Gastroesophageal sphincter (tissue), 3 donors: ENCODE measurements at regions not wholly inside any gene's neighbourhood (a gene's known extent, or its start where the extent isn't known, plus 50 kb on each side); places are given as distances from the start of the nearest gene placed in this dataset.

Experiments used
- POLR2AphosphoS5 ChIP-seq: sonication (generic); formaldehyde crosslinking; IDR thresholded peaks from one replicate; pipeline ENCODE4 v1.6.1; 2017; ENCODE audit warnings: antibody characterized with exemption
- TF ChIP-seq, protein P1 (sequence below), 4 experiments: fragments of 200-600 bp in 2 of 4; fragments of 450-650 bp in 2 of 4; sonication (generic) in 1 of 4; IDR thresholded peaks; one replicate each; pipeline ENCODE4 v1.5.1; 2017 to 2019; ENCODE audit warnings: antibody characterized with exemption in 4 of 4, mild to moderate bottlenecking in 2 of 4, moderate library complexity in 2 of 4

DNA sequence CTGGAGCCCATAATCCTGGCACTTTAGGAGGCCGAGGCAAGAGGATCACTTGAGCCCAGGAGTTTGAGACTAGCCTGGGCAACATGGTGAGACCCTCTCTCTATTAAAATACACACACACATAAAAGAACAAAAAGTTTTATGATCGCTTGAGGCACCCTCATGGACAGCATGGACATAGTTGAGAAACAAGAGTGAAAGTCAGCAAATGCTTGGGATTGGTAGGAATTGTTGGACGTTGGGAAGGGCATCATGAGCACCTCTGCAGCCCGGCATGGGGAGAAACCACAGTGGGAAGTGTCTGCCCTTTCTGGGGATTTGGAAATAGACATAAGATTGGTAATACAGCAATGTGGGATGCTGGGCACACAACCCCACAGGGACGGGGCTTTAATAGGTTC is 231.9 kb upstream of the FOXN3 start:
- no peak for TF ChIP-seq POLR2AphosphoS5
- TF ChIP-seq, protein P1, sequence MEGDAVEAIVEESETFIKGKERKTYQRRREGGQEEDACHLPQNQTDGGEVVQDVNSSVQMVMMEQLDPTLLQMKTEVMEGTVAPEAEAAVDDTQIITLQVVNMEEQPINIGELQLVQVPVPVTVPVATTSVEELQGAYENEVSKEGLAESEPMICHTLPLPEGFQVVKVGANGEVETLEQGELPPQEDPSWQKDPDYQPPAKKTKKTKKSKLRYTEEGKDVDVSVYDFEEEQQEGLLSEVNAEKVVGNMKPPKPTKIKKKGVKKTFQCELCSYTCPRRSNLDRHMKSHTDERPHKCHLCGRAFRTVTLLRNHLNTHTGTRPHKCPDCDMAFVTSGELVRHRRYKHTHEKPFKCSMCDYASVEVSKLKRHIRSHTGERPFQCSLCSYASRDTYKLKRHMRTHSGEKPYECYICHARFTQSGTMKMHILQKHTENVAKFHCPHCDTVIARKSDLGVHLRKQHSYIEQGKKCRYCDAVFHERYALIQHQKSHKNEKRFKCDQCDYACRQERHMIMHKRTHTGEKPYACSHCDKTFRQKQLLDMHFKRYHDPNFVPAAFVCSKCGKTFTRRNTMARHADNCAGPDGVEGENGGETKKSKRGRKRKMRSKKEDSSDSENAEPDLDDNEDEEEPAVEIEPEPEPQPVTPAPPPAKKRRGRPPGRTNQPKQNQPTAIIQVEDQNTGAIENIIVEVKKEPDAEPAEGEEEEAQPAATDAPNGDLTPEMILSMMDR (IDR thresholded peaks at IDR 0.05), result no peak
